ENCODE measurements at regions not wholly inside any gene's neighbourhood (a gene's known extent, or its start where the extent isn't known, plus 50 kb on each side); places are given as distances from the start of the nearest gene placed in this dataset.

- no peak overlapping the region for H3K4me3 Mint-ChIP-seq
- no peak overlapping the region for H3K27ac Mint-ChIP-seq
- no peaks in the 10 kb centered on the region for H3K27me3 Mint-ChIP-seq
- H3K4me1 Mint-ChIP-seq, result no peaks in the 10 kb centered on the region
- no peak for ATAC-seq
- DNase-seq, result no peak
- H3K9me3 Mint-ChIP-seq, result peaks cover 0 to 1% of the 10 kb centered on the region in 2 donors
These were observed 798.9 kb upstream of the PIK3C3 start for GRCh38 chr18:41155910-41156851.

- Mint-ChIP-seq H3K27me3 (no peaks in the 10 kb centered on the region), H3K9me3 (peaks cover 0 to 4% of the 10 kb centered on the region in 2 donors), H3K4me1 (no peaks in the 10 kb centered on the region), H3K27ac (no peak overlapping the region), H3K4me3 (no peak overlapping the region)
- ATAC-seq (no peak), DNase-seq (no peak)
These were observed 800.0 kb upstream of the PIK3C3 start for GRCh38 chr18:41155025-41155424.

GRCh38 chr18:41153871-41154270 is 801.2 kb upstream of the PIK3C3 start:
- no peak overlapping the region for H3K4me3 Mint-ChIP-seq
- H3K27me3 Mint-ChIP-seq, result no peaks in the 10 kb centered on the region
- no peak for ATAC-seq
- H3K27ac Mint-ChIP-seq, result no peak overlapping the region
- no peak for DNase-seq
- no peaks in the 10 kb centered on the region for H3K4me1 Mint-ChIP-seq
- peaks cover 4 to 7% of the 10 kb centered on the region in 2 donors for H3K9me3 Mint-ChIP-seq

GRCh38 chr18:41150316-41150715 is 804.7 kb upstream of the PIK3C3 start:
- DNase-seq (no peak), ATAC-seq (no peak)
- Mint-ChIP-seq H3K27me3 (no peaks in the 10 kb centered on the region), H3K27ac (no peak overlapping the region), H3K4me1 (no peaks in the 10 kb centered on the region), H3K9me3 (peaks cover 4 to 8% of the 10 kb centered on the region in 2 donors), H3K4me3 (no peak overlapping the region)

GRCh38 chr18:41146301-41146700 is 808.7 kb upstream of the PIK3C3 start:
- no peak for DNase-seq

GRCh38 chr18:41145516-41145915 is 809.5 kb upstream of the PIK3C3 start:
- peaks cover 19 to 27% of the 10 kb centered on the region in 2 donors for H3K9me3 Mint-ChIP-seq
- ATAC-seq (no peak), DNase-seq (no peak)
- H3K27ac Mint-ChIP-seq, result no peak overlapping the region
- no peaks in the 10 kb centered on the region for H3K4me1 Mint-ChIP-seq
- H3K27me3 Mint-ChIP-seq, result no peaks in the 10 kb centered on the region
- no peak overlapping the region for H3K4me3 Mint-ChIP-seq

More at GRCh38 chr18:41146301-41146700, 808.7 kb upstream of the PIK3C3 start:
- peaks cover 19 to 29% of the 10 kb centered on the region in 2 donors for H3K9me3 Mint-ChIP-seq
- no peaks in the 10 kb centered on the region for H3K27me3 Mint-ChIP-seq
- H3K4me3 Mint-ChIP-seq, result no peak overlapping the region
- ATAC-seq, result no peak
- H3K4me1 Mint-ChIP-seq, result no peaks in the 10 kb centered on the region
- H3K27ac Mint-ChIP-seq, result no peak overlapping the region

GRCh38 chr18:41144441-41144840 is 810.6 kb upstream of the PIK3C3 start:
- Mint-ChIP-seq H3K27me3 (no peaks in the 10 kb centered on the region), H3K27ac (no peak overlapping the region), H3K9me3 (peaks cover 18 to 27% of the 10 kb centered on the region in 2 donors), H3K4me1 (no peaks in the 10 kb centered on the region), H3K4me3 (no peak overlapping the region)
- DNase-seq (no peak), ATAC-seq (no peak)

- H3K4me3 Mint-ChIP-seq, result no peak overlapping the region
These were observed 814.5 kb upstream of the PIK3C3 start for GRCh38 chr18:41140506-41140905.

GRCh38 chr18:41135146-41135545 is 819.9 kb upstream of the PIK3C3 start:
- Mint-ChIP-seq H3K4me1 (no peaks in the 10 kb centered on the region), H3K27me3 (no peaks in the 10 kb centered on the region), H3K27ac (no peak overlapping the region), H3K9me3 (peaks cover 0 to 4% of the 10 kb centered on the region in 2 donors), H3K4me3 (no peak overlapping the region)
- DNase-seq, result no peak
- no peak for ATAC-seq

More at GRCh38 chr18:41140506-41140905, 814.5 kb upstream of the PIK3C3 start:
- Mint-ChIP-seq H3K4me1 (no peaks in the 10 kb centered on the region), H3K27ac (no peak overlapping the region), H3K9me3 (peaks cover 12 to 27% of the 10 kb centered on the region in 2 donors), H3K27me3 (no peaks in the 10 kb centered on the region)
- DNase-seq, result no peak
- no peak for ATAC-seq

GRCh38 chr18:41134426-41134825 is 820.6 kb upstream of the PIK3C3 start:
- H3K27me3 Mint-ChIP-seq, result no peaks in the 10 kb centered on the region
- no peaks in the 10 kb centered on the region for H3K4me1 Mint-ChIP-seq
- no peak overlapping the region for H3K27ac Mint-ChIP-seq
- H3K4me3 Mint-ChIP-seq, result no peak overlapping the region
- DNase-seq (no peak), ATAC-seq (no peak)
- H3K9me3 Mint-ChIP-seq, result peaks cover 0 to 4% of the 10 kb centered on the region in 2 donors

GRCh38 chr18:41131050-41131449 is 824.0 kb upstream of the PIK3C3 start:
- Mint-ChIP-seq H3K9me3 (peaks cover 9 to 13% of the 10 kb centered on the region in 2 donors), H3K27me3 (no peaks in the 10 kb centered on the region), H3K4me1 (no peaks in the 10 kb centered on the region), H3K27ac (no peak overlapping the region), H3K4me3 (no peak overlapping the region)
- DNase-seq, result no peak
- ATAC-seq, result no peak

GRCh38 chr18:41128545-41128944 is 826.5 kb upstream of the PIK3C3 start:
- Mint-ChIP-seq H3K9me3 (peaks cover 9 to 15% of the 10 kb centered on the region in 2 donors), H3K27me3 (no peaks in the 10 kb centered on the region), H3K4me1 (no peaks in the 10 kb centered on the region), H3K4me3 (no peak overlapping the region), H3K27ac (no peak overlapping the region)
- DNase-seq (no peak), ATAC-seq (no peak)

- no peak overlapping the region for H3K27ac Mint-ChIP-seq
- DNase-seq (no peak), ATAC-seq (no peak)
- no peak overlapping the region for H3K4me3 Mint-ChIP-seq
- no peaks in the 10 kb centered on the region for H3K4me1 Mint-ChIP-seq
- peaks cover 9 to 15% of the 10 kb centered on the region in 2 donors for H3K9me3 Mint-ChIP-seq
- H3K27me3 Mint-ChIP-seq, result no peaks in the 10 kb centered on the region
These were observed 826.9 kb upstream of the PIK3C3 start for GRCh38 chr18:41128126-41128525.

GRCh38 chr18:41126541-41127235 is 828.3 kb upstream of the PIK3C3 start:
- ATAC-seq (no peak), DNase-seq (no peak)
- no peak overlapping the region for H3K4me3 Mint-ChIP-seq
- no peaks in the 10 kb centered on the region for H3K27me3 Mint-ChIP-seq
- H3K27ac Mint-ChIP-seq, result no peak overlapping the region
- H3K4me1 Mint-ChIP-seq, result no peaks in the 10 kb centered on the region
- H3K9me3 Mint-ChIP-seq, result peaks cover 9 to 12% of the 10 kb centered on the region in 2 donors

GRCh38 chr18:41121116-41121826 is 833.8 kb upstream of the PIK3C3 start:
- ATAC-seq (no peak), DNase-seq (no peak)
- Mint-ChIP-seq H3K27me3 (no peaks in the 10 kb centered on the region), H3K9me3 (peaks cover 0 to 15% of the 10 kb centered on the region in 2 donors), H3K4me1 (no peaks in the 10 kb centered on the region), H3K4me3 (no peak overlapping the region), H3K27ac (no peak overlapping the region)
